Fibroblast of lung (primary cell): ENCODE measurements at regions not wholly inside any gene's neighbourhood (a gene's known extent, or its start where the extent isn't known, plus 50 kb on each side); places are given as distances from the start of the nearest gene placed in this dataset.
"Not testable (repeated sequence)": the region's sequence is repeated elsewhere in the genome, so short reads cannot be mapped to it uniquely, and the experiment has no call there.

Experiments
- DNase-seq, 2 donors: peaks; one replicate each; pipeline versions ENCODE4 v3.0.0 to v3.0.0-alpha.2; 2010; ENCODE audit warnings: low read depth in 2 of 2
- H2AFZ ChIP-seq: 2 replicates; pipeline ENCODE4 v1.5.1; 2012; ENCODE audit warnings: low read length, control low read depth, inconsistent platforms
- H3K27ac ChIP-seq: 2 replicates; pipeline ENCODE4 v1.5.1; 2011; ENCODE audit warnings: low read length, control low read depth; ENCODE audit not compliant: insufficient read depth
- H3K27me3 ChIP-seq: 2 replicates; pipeline ENCODE4 v1.5.1; 2011; ENCODE audit warnings: mild to moderate bottlenecking, low read length; ENCODE audit not compliant: control insufficient read depth, insufficient read depth
- H3K36me3 ChIP-seq: 2 replicates; pipeline ENCODE4 v1.5.1; 2011; ENCODE audit warnings: low read length; ENCODE audit not compliant: control insufficient read depth, insufficient read depth
- H3K4me1 ChIP-seq: 2 replicates; pipeline ENCODE4 v1.5.1; 2011; ENCODE audit warnings: low read length; ENCODE audit not compliant: control insufficient read depth, insufficient read depth; ENCODE audit errors: extremely low read depth
- H3K4me2 ChIP-seq: 2 replicates; pipeline ENCODE4 v1.5.1; 2011; ENCODE audit warnings: low read length, control low read depth; ENCODE audit not compliant: insufficient read depth; ENCODE audit errors: extremely low read depth
- H3K4me3 ChIP-seq, 4 experiments: fragments of 200-600 bp in 1 of 4; sonication (generic) in 1 of 4; replicated peaks in 1 of 4; 2 replicates each; pipeline ENCODE4 v1.5.1; 2011 to 2016; ENCODE audit warnings: low read length in 4 of 4, low read depth in 3 of 4, mild to moderate bottlenecking in 3 of 4, control low read depth in 2 of 4, inconsistent platforms in 1 of 4, mixed read lengths in 1 of 4; ENCODE audit not compliant: insufficient read depth in 1 of 4; ENCODE audit errors: control extremely low read depth in 1 of 4
- H3K79me2 ChIP-seq: 2 replicates; pipeline ENCODE4 v1.5.1; 2012; ENCODE audit warnings: mild to moderate bottlenecking, low read length, inconsistent platforms; ENCODE audit not compliant: control insufficient read depth, insufficient read depth
- H3K9ac ChIP-seq: 2 replicates; pipeline ENCODE4 v1.5.1; 2011; ENCODE audit warnings: mild to moderate bottlenecking, low read length, control low read depth; ENCODE audit not compliant: insufficient read depth
- H3K9me3 ChIP-seq: 2 replicates; pipeline ENCODE4 v1.5.1; 2012; ENCODE audit warnings: low read depth, low read length; ENCODE audit not compliant: control insufficient read depth, insufficient read depth
- H4K20me1 ChIP-seq: 2 replicates; pipeline ENCODE4 v1.5.1; 2011; ENCODE audit warnings: low read length; ENCODE audit not compliant: control insufficient read depth, insufficient read depth; ENCODE audit errors: extremely low read depth
- EZH2 ChIP-seq: IDR thresholded peaks from 2 replicates; pipeline ENCODE4 v1.5.1; 2012; ENCODE audit warnings: low read length, control low read depth, mild to moderate bottlenecking; ENCODE audit errors: missing control alignments
- TF ChIP-seq, protein P1 (sequence below), 2 donors: IDR thresholded peaks in 1 of 2; conservative IDR thresholded peaks in 1 of 2; 1 replicate in 1 of 2; 2 replicates in 1 of 2; pipeline ENCODE4 v1.5.1; 2011 to 2012; ENCODE audit warnings: low read length in 2 of 2, control low read depth in 1 of 2, inconsistent platforms in 1 of 2, low read depth in 1 of 2, mild to moderate bottlenecking in 1 of 2

GRCh38 chr5:33102551-33102950 lies 338.2 kb upstream of the TARS1 start:
- Histone ChIP-seq H3K36me3 (no peaks in the 10 kb centered on the region), H3K4me2 (no peak overlapping the region), H3K79me2 (no peaks in the 10 kb centered on the region), H3K9me3 (no peaks in the 10 kb centered on the region), H3K9ac (no peak overlapping the region), H3K27ac (no peak overlapping the region), H3K27me3 (no peaks in the 10 kb centered on the region), H2AFZ (no peak overlapping the region), H3K4me1 (no peaks in the 10 kb centered on the region), H4K20me1 (no peaks in the 10 kb centered on the region), H3K4me3 (no peak overlapping the region)
- DNase-seq = peak in 1 of 2 donors; percentile 85
- TF ChIP-seq, protein P1, sequence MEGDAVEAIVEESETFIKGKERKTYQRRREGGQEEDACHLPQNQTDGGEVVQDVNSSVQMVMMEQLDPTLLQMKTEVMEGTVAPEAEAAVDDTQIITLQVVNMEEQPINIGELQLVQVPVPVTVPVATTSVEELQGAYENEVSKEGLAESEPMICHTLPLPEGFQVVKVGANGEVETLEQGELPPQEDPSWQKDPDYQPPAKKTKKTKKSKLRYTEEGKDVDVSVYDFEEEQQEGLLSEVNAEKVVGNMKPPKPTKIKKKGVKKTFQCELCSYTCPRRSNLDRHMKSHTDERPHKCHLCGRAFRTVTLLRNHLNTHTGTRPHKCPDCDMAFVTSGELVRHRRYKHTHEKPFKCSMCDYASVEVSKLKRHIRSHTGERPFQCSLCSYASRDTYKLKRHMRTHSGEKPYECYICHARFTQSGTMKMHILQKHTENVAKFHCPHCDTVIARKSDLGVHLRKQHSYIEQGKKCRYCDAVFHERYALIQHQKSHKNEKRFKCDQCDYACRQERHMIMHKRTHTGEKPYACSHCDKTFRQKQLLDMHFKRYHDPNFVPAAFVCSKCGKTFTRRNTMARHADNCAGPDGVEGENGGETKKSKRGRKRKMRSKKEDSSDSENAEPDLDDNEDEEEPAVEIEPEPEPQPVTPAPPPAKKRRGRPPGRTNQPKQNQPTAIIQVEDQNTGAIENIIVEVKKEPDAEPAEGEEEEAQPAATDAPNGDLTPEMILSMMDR (conservative IDR thresholded peaks at IDR 0.05 in 1 of 2, IDR thresholded peaks at IDR 0.05 in 1 of 2; ENCODE audit: low read depth in 1 of 2, low read length in 2 of 2) = no peak
- no peak for TF ChIP-seq EZH2

- Histone ChIP-seq H3K9me3 (no peaks in the 10 kb centered on the region), H3K27me3 (no peaks in the 10 kb centered on the region), H3K36me3 (no peaks in the 10 kb centered on the region), H3K4me2 (no peak overlapping the region), H3K79me2 (no peaks in the 10 kb centered on the region), H4K20me1 (no peaks in the 10 kb centered on the region), H3K4me3 (no peak overlapping the region), H3K27ac (no peak overlapping the region), H3K9ac (no peak overlapping the region), H3K4me1 (no peaks in the 10 kb centered on the region), H2AFZ (no peak overlapping the region)
- no peak for TF ChIP-seq EZH2
- TF ChIP-seq, protein P1 (conservative IDR thresholded peaks at IDR 0.05 in 1 of 2, IDR thresholded peaks at IDR 0.05 in 1 of 2; ENCODE audit: low read depth in 1 of 2, low read length in 2 of 2) = no peak
- DNase-seq = peak; percentile 57 to 86
These were observed 335.2 kb upstream of the TARS1 start for GRCh38 chr5:33105521-33105941.

GRCh38 chr5:33110496-33110895 lies 330.3 kb upstream of the TARS1 start:
- peak; percentile 43 to 72 for DNase-seq
- not testable (repeated sequence) for H3K9ac ChIP-seq, H3K36me3 ChIP-seq, H3K4me2 ChIP-seq, H3K27ac ChIP-seq, H3K4me3 ChIP-seq, H3K4me1 ChIP-seq, H4K20me1 ChIP-seq, H3K27me3 ChIP-seq, H3K9me3 ChIP-seq, H3K79me2 ChIP-seq, H2AFZ ChIP-seq
